D721Med (cell line): ENCODE measurements at regions not wholly inside any gene's neighbourhood (a gene's known extent, or its start where the extent isn't known, plus 50 kb on each side); places are given as distances from the start of the nearest gene placed in this dataset.

Experiments used
- DNase-seq: peaks from one replicate; pipeline ENCODE4 v3.0.0; 2011; ENCODE audit warnings: low spot score; ENCODE audit not compliant: insufficient read length
- FAIRE-seq: peaks from 2 replicates; lab custom pipeline; 2011; peaks lifted over from hg19 to GRCh38; lab: Jason Lieb, UNC
- CTCF ChIP-seq: IDR thresholded peaks from 2 replicates; pipeline ENCODE4 v1.5.1; 2012; ENCODE audit warnings: mild to moderate bottlenecking, control low read depth; ENCODE audit not compliant: insufficient read depth; ENCODE audit errors: missing control alignments

GRCh38 chr20:20903773-20904500, 191.5 kb upstream of the RALGAPA2 start:
- TF ChIP-seq CTCF = no peak

GRCh38 chr20:20897922-20898321, 185.5 kb upstream of the RALGAPA2 start:
- FAIRE-seq (no peak), DNase-seq (no peak)
- no peak for TF ChIP-seq CTCF

More at GRCh38 chr20:20903773-20904500, 191.5 kb upstream of the RALGAPA2 start:
- DNase-seq = no peak
- FAIRE-seq = no peak

DNA sequence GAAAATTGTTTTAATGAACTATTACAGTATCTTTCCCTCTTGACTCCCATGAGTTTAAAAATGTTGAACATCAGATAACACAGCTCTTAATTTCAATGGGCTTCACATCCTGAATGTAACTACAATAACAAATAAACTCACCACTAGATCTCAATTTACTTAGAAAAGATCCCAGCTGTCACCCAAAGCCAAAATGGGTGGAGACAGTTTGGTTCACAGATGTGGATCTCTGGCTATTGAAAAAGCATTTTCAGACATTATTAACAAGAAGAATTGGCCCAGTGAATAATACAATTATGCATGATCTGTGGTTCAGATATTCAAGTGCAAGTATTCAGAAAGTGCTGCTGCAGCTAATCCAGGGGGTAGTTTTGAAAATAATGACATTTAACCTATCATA, 184.7 kb upstream of the RALGAPA2 start:
- DNase-seq = no peak
- no peak for TF ChIP-seq CTCF
- no peak for FAIRE-seq

- no peak for FAIRE-seq
These were observed 184.2 kb upstream of the RALGAPA2 start for GRCh38 chr20:20896606-20897005.

DNA sequence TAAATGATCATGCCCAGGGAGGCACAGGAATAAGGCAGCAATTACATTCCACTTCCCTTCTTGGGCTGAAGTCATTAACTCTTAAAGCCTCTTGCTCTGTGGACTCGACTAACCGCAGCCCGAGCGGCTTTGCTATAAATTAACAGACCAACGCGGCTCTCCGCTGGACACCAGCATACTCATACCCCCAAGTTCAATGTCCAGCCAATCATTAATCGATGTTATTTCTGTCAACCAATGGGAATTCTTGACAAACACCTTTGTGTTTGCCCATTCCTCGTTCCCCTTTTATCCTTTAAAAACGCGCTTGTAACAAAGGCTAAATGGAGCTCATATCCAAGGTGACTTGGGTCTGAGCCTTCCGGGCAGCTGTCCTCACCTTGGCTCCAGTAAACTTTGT, 183.1 kb upstream of the RALGAPA2 start:
- no peak for DNase-seq
- no peak for FAIRE-seq
- no peak for TF ChIP-seq CTCF

More at GRCh38 chr20:20896606-20897005, 184.2 kb upstream of the RALGAPA2 start:
- DNase-seq = no peak
- no peak for TF ChIP-seq CTCF

DNA sequence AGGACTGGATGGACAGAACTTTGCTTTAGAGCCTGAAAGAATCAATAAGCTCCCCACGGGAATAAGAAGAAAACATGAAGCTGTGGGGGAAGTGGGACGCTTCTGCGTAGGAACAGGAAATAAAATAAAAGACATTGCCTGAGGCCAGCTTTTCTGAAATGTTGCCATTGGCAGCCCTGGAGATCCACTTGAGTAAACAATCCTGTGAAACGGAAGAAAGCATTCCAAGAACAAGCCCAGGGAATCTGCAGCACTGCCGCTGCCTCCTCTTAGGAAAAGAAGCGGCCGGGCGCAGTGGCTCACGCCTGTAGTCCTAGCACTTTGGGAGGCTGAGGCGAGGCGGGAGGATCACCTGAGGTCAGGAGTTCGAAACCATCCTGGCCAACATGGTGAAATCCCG, 182.3 kb upstream of the RALGAPA2 start:
- TF ChIP-seq CTCF = no peak
- FAIRE-seq (no peak), DNase-seq (no peak)

DNA sequence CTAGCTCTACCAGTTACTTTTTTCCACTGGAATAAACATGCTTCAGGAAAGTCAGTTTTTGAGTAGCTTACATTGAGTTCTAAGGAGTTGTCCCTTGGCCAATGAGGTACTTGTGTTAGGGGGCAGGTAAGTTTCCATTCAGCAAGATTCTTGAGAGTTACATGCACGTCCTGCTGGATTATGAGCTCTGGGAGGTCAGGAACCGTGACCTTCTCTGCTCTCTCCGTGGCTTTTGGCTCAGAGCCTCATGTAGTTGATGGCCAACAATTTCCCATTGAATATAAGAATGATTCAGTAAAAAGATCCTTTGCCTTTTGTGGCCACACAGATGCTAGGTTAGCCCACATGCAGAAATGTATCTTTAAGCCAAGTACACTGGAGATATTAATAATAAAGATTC, 181.8 kb upstream of the RALGAPA2 start:
- no peak for FAIRE-seq
- no peak for DNase-seq
- no peak for TF ChIP-seq CTCF
